ENCODE measurements at regions not wholly inside any gene's neighbourhood (a gene's known extent, or its start where the extent isn't known, plus 50 kb on each side); places are given as distances from the start of the nearest gene placed in this dataset.

DNA sequence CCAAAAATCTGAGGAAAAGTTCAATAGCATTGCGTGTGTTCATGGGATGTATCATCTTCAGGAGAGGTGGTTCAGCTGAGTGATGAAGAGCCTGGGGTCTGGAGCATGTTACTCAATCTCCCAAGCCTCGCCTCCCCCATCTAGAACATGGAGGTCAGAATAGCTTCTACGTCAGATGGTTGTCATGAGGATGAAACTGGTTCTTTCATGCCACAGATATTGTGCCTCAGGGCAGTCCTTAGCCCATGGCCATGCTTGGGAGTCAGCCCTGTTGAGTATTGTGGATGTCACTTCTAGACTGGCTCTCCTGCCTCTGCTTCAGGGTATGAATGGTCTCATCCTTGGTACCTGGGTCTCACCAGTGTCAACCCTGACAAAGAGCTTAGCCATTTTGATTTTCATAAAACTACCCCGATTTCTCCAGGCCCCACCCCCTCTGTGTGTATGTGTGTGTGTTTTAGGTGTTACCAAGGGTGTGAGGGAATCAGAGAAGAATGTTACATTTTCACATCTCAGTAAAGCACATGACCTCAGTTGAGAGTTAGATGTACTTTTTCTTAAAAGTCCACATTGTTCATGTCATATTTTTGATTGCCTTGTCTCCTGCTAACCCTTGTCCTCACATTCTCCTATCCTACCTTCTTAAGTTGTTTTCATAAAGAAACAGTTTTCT lies 97.8 kb upstream of the CD180 start:
- intact Hi-C loops (cut with micrococcal nuclease): no loop called here
- Mint-ChIP-seq H3K27me3 (no peaks in the 10 kb centered on the region), H3K27ac (no peak overlapping the region), H3K4me1 (no peaks in the 10 kb centered on the region), H3K9me3 (no peaks in the 10 kb centered on the region), H3K36me3 (ENCODE audit: low read depth) (no peaks in the 10 kb centered on the region), H3K4me3 (no peak overlapping the region)
- ATAC-seq (ENCODE audit: low read depth) (no peak), DNase-seq (no peak)
- ChIA-PET POLR2A (no interaction called here), CTCF (no interaction called here)
- TF ChIP-seq, protein P1, sequence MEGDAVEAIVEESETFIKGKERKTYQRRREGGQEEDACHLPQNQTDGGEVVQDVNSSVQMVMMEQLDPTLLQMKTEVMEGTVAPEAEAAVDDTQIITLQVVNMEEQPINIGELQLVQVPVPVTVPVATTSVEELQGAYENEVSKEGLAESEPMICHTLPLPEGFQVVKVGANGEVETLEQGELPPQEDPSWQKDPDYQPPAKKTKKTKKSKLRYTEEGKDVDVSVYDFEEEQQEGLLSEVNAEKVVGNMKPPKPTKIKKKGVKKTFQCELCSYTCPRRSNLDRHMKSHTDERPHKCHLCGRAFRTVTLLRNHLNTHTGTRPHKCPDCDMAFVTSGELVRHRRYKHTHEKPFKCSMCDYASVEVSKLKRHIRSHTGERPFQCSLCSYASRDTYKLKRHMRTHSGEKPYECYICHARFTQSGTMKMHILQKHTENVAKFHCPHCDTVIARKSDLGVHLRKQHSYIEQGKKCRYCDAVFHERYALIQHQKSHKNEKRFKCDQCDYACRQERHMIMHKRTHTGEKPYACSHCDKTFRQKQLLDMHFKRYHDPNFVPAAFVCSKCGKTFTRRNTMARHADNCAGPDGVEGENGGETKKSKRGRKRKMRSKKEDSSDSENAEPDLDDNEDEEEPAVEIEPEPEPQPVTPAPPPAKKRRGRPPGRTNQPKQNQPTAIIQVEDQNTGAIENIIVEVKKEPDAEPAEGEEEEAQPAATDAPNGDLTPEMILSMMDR (IDR thresholded peaks at IDR 0.05): no peak

DNA sequence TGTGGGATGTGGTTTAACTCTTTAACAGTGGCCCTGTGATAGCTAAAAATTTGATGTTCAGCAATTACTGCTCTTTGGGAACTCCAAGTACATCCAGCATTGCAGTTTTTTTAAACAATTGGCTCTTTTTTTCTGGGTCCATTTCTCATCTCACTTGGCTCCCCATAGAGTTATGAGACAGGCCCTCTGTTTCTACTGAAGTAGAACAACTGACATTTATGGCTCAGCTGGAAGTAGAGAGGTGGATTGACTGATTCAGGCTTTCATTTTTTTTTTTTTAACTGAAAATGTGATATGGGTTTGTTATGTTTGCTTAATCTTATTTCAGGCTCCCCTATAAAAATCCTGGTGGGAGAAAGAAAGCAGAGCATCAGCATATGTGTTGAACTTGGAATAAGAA lies 96.6 kb upstream of the CD180 start:
- no peaks in the 10 kb centered on the region for H3K9me3 Mint-ChIP-seq
- H3K27ac Mint-ChIP-seq: no peak overlapping the region
- TF ChIP-seq, protein P1 (IDR thresholded peaks at IDR 0.05): no peak
- intact Hi-C loops (cut with micrococcal nuclease): no loop called here
- no peak for ATAC-seq (ENCODE audit: low read depth)
- no peaks in the 10 kb centered on the region for H3K27me3 Mint-ChIP-seq
- ChIA-PET CTCF (interaction anchor here (0.6 kb wide), 1 partner anchor 48 kb away, joined by 4 read pairs; no protein-coding TSS in a partner anchor), POLR2A (interaction anchor here (0.5 kb wide), 1 partner anchor 173 kb away, joined by 4 read pairs; no protein-coding TSS in a partner anchor)
- no peak for DNase-seq
- peaks cover 6% of the 10 kb centered on the region for H3K4me1 Mint-ChIP-seq
- no peak overlapping the region for H3K4me3 Mint-ChIP-seq
- no peaks in the 10 kb centered on the region for H3K36me3 Mint-ChIP-seq (ENCODE audit: low read depth)

DNA sequence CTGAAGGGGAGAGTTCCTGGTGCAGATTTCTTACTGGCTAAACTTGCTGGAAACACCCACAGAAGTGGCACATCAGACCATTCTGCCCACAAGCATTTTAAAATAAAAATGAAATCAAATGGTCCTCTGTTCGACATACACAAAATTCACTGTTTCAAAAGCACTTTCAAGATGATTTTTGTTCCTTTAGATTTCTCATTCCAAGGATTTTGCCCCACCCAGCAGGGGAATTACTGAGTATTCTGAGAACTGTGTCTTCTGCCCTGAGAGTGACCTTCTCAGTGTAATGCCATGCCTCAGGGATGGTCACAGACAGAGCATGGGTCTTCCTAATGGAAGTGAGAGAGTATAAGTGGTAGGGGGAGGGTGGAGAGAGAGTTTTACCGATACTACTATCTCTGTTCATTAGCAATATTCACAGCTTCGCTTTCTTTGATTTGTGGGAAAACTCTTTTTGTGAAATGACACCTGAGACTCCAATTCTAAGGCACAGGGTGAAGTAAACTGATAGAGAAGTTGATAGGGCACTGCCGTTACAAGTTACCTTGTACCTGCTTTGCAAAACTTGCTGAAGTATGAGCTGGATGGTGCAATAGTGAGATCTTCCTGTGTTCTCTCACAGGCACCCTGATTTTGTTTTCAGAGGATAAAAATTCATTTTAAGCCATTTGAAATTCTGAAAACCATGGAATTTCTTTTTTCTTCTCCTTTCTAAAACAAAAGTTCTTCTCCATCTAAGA lies 95.8 kb upstream of the CD180 start:
- no peaks in the 10 kb centered on the region for H3K36me3 Mint-ChIP-seq (ENCODE audit: low read depth)
- CTCF ChIA-PET: no interaction called here
- H3K27ac Mint-ChIP-seq: no peak overlapping the region
- no peak overlapping the region for H3K4me3 Mint-ChIP-seq
- POLR2A ChIA-PET: no interaction called here
- H3K27me3 Mint-ChIP-seq: no peaks in the 10 kb centered on the region
- no peak for ATAC-seq (ENCODE audit: low read depth)
- intact Hi-C loops (cut with micrococcal nuclease): no loop called here
- H3K9me3 Mint-ChIP-seq: no peaks in the 10 kb centered on the region
- DNase-seq: no peak
- H3K4me1 Mint-ChIP-seq: peaks cover 6% of the 10 kb centered on the region
- TF ChIP-seq, protein P1 (IDR thresholded peaks at IDR 0.05): no peak

DNA sequence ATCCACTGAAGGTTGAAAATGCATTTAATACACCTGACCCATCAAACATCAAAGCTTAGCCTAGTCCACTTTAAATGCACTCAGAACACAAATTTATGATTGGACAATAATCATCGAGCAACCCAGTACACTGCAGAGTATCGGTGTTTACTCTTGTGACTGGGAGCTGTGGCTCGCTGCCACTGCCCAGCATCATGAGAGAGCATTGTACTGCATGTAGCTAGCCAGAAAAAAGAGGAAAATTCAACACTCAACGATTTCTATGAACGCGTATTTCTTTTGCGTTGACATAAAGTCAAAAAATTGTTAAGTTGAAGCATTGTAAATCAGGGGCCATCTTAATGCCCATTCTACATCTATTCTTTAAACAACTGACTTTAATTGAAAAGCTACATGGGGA lies 95.1 kb upstream of the CD180 start:
- TF ChIP-seq, protein P1 (IDR thresholded peaks at IDR 0.05): no peak
- CTCF ChIA-PET: no interaction called here
- H3K9me3 Mint-ChIP-seq: no peaks in the 10 kb centered on the region
- DNase-seq (no peak), ATAC-seq (ENCODE audit: low read depth) (no peak)
- H3K4me1 Mint-ChIP-seq: peaks cover 6% of the 10 kb centered on the region
- H3K4me3 Mint-ChIP-seq: no peak overlapping the region
- H3K27me3 Mint-ChIP-seq: no peaks in the 10 kb centered on the region
- intact Hi-C loops (cut with micrococcal nuclease): no loop called here
- POLR2A ChIA-PET: no interaction called here
- H3K36me3 Mint-ChIP-seq (ENCODE audit: low read depth): no peaks in the 10 kb centered on the region
- no peak overlapping the region for H3K27ac Mint-ChIP-seq

DNA sequence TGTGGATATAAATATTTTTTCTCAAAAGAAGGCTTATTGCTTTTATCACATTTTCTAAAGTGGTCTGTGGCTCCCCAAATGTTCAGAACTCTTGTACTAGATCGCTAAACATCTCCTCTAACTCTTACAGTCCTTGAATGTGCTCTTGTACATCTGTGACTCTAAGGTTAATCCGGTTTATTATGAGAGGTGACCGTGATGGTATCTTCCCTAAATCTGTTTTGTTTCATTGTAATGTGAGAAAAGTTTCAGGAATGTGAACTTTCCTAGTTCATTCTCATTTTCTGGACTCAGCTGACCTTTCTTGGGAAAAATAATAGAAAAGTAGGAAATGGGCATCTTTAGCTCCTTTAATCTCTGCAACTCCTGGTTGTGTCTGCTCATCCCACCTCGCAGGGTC lies 94.5 kb upstream of the CD180 start:
- ChIA-PET CTCF (no interaction called here), POLR2A (no interaction called here)
- DNase-seq (no peak), ATAC-seq (ENCODE audit: low read depth) (no peak)
- Mint-ChIP-seq H3K27me3 (no peaks in the 10 kb centered on the region), H3K4me3 (no peak overlapping the region), H3K36me3 (ENCODE audit: low read depth) (no peaks in the 10 kb centered on the region), H3K4me1 (peaks cover 6% of the 10 kb centered on the region), H3K27ac (no peak overlapping the region), H3K9me3 (no peaks in the 10 kb centered on the region)
- TF ChIP-seq, protein P1 (IDR thresholded peaks at IDR 0.05): no peak
- intact Hi-C loops (cut with micrococcal nuclease): no loop called here

Measured in activated B cell treated with CpG ODN at 0.5 μM for 24 hours (primary cell).